ENCODE measurements at regions not wholly inside any gene's neighbourhood (a gene's known extent, or its start where the extent isn't known, plus 50 kb on each side); places are given as distances from the start of the nearest gene placed in this dataset.

- no peak overlapping the region for H3K27ac Mint-ChIP-seq (ENCODE audit: unreplicated experiment)
- peaks cover 2% of the 10 kb centered on the region for H3K27me3 Mint-ChIP-seq (ENCODE audit: unreplicated experiment)
- H3K4me3 Mint-ChIP-seq (ENCODE audit: unreplicated experiment), result no peak overlapping the region
- DNase-seq (ENCODE audit: extremely low spot score, unreplicated experiment), result no peak
- no peaks in the 10 kb centered on the region for H3K4me1 Mint-ChIP-seq (ENCODE audit: unreplicated experiment)
- no peak for TF ChIP-seq CTCF (IDR thresholded peaks at IDR 0.05)
- no peaks in the 10 kb centered on the region for H3K9me3 Mint-ChIP-seq (ENCODE audit: unreplicated experiment)
- no peaks in the 10 kb centered on the region for H3K36me3 Mint-ChIP-seq (ENCODE audit: unreplicated experiment)
Observed at GRCh38 chr11:127182586-127183203, 182.1 kb upstream of the KIRREL3 start.

GRCh38 chr11:127157225-127157624 lies 156.7 kb upstream of the KIRREL3 start:
- Mint-ChIP-seq H3K27ac (ENCODE audit: unreplicated experiment) (no peak overlapping the region), H3K4me3 (ENCODE audit: unreplicated experiment) (no peak overlapping the region), H3K27me3 (ENCODE audit: unreplicated experiment) (peaks cover 11% of the 10 kb centered on the region), H3K4me1 (ENCODE audit: unreplicated experiment) (no peaks in the 10 kb centered on the region), H3K9me3 (ENCODE audit: unreplicated experiment) (no peaks in the 10 kb centered on the region), H3K36me3 (ENCODE audit: unreplicated experiment) (no peaks in the 10 kb centered on the region)
- DNase-seq (ENCODE audit: extremely low spot score, unreplicated experiment), result no peak
- TF ChIP-seq CTCF (IDR thresholded peaks at IDR 0.05), result no peak

GRCh38 chr11:127149410-127149809 lies 148.8 kb upstream of the KIRREL3 start:
- H3K9me3 Mint-ChIP-seq (ENCODE audit: unreplicated experiment), result no peaks in the 10 kb centered on the region
- H3K4me1 Mint-ChIP-seq (ENCODE audit: unreplicated experiment), result no peaks in the 10 kb centered on the region
- H3K27ac Mint-ChIP-seq (ENCODE audit: unreplicated experiment), result no peak overlapping the region
- no peak for TF ChIP-seq CTCF (IDR thresholded peaks at IDR 0.05)
- peaks cover 2% of the 10 kb centered on the region for H3K27me3 Mint-ChIP-seq (ENCODE audit: unreplicated experiment)
- H3K36me3 Mint-ChIP-seq (ENCODE audit: unreplicated experiment), result no peaks in the 10 kb centered on the region
- no peak for DNase-seq (ENCODE audit: extremely low spot score, unreplicated experiment)
- H3K4me3 Mint-ChIP-seq (ENCODE audit: unreplicated experiment), result no peak overlapping the region

GRCh38 chr11:127143251-127143650 lies 142.7 kb upstream of the KIRREL3 start:
- peaks cover 2% of the 10 kb centered on the region for H3K27me3 Mint-ChIP-seq (ENCODE audit: unreplicated experiment)
- no peaks in the 10 kb centered on the region for H3K9me3 Mint-ChIP-seq (ENCODE audit: unreplicated experiment)
- H3K4me3 Mint-ChIP-seq (ENCODE audit: unreplicated experiment), result no peak overlapping the region
- TF ChIP-seq CTCF (IDR thresholded peaks at IDR 0.05), result no peak
- no peaks in the 10 kb centered on the region for H3K4me1 Mint-ChIP-seq (ENCODE audit: unreplicated experiment)
- no peak overlapping the region for H3K27ac Mint-ChIP-seq (ENCODE audit: unreplicated experiment)
- H3K36me3 Mint-ChIP-seq (ENCODE audit: unreplicated experiment), result no peaks in the 10 kb centered on the region
- no peak for DNase-seq (ENCODE audit: extremely low spot score, unreplicated experiment)

DNA sequence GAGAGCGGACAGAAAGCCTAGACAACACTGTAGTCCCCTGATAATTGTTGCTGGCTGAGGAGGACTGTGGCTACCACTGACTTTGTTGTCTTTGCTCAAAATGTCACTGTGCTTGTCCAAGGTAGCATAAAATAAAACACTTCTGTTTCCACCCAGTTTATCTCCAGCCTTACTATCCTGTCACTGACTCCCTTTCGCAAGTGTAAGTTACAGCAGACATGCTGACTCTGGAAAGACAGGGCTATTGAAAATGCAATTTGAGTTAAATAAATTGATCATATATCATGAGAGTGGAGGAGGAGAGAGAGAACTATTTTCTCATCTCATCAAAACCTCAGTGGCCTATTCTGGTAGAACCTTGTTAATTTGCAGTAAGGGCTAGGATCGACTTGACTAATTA lies 138.0 kb upstream of the KIRREL3 start:
- H3K4me1 Mint-ChIP-seq (ENCODE audit: unreplicated experiment), result no peaks in the 10 kb centered on the region
- no peak overlapping the region for H3K27ac Mint-ChIP-seq (ENCODE audit: unreplicated experiment)
- no peak for TF ChIP-seq CTCF (IDR thresholded peaks at IDR 0.05)
- DNase-seq (ENCODE audit: extremely low spot score, unreplicated experiment), result no peak
- H3K4me3 Mint-ChIP-seq (ENCODE audit: unreplicated experiment), result no peak overlapping the region
- no peaks in the 10 kb centered on the region for H3K9me3 Mint-ChIP-seq (ENCODE audit: unreplicated experiment)
- no peaks in the 10 kb centered on the region for H3K27me3 Mint-ChIP-seq (ENCODE audit: unreplicated experiment)
- no peaks in the 10 kb centered on the region for H3K36me3 Mint-ChIP-seq (ENCODE audit: unreplicated experiment)

Measured in osteocyte (in vitro differentiated cells).